Uterus (tissue), 3 donors: ENCODE measurements at regions not wholly inside any gene's neighbourhood (a gene's known extent, or its start where the extent isn't known, plus 50 kb on each side); places are given as distances from the start of the nearest gene placed in this dataset.

Experiments used
- DNase-seq, 2 donors: peaks; one replicate each; pipeline ENCODE4 v3.0.0-alpha.2; 2019 to 2020
- H3K27ac ChIP-seq, 2 donors: fragments of 200-600 bp; sonication (generic); 1 replicate in 1 of 2; 2 replicates in 1 of 2; pipeline ENCODE4 v1.5.1; 2016 to 2018
- H3K27me3 ChIP-seq, 2 donors: fragments of 200-600 bp; sonication (generic); one replicate each; pipeline ENCODE4 v1.5.1; 2018 to 2019; ENCODE audit warnings: control low read depth in 1 of 2
- H3K36me3 ChIP-seq, 2 donors: fragments of 200-600 bp; sonication (generic); one replicate each; pipeline ENCODE4 v1.5.1; 2019; ENCODE audit warnings: control low read depth in 1 of 2
- H3K4me1 ChIP-seq, 2 donors: fragments of 200-600 bp; sonication (generic); one replicate each; pipeline ENCODE4 v1.5.1; 2018 to 2019; ENCODE audit warnings: control low read depth in 1 of 2
- H3K4me3 ChIP-seq, 2 donors: fragments of 200-600 bp; sonication (generic); 1 replicate in 1 of 2; 2 replicates in 1 of 2; pipeline ENCODE4 v1.5.1; 2018 to 2019; ENCODE audit warnings: mild to moderate bottlenecking in 1 of 2
- H3K9me3 ChIP-seq, 2 donors: fragments of 200-600 bp; sonication (generic); one replicate each; pipeline ENCODE4 v1.5.1; 2019; ENCODE audit warnings: control low read depth in 1 of 2
- CTCF ChIP-seq, 4 experiments: fragments of 200-600 bp in 2 of 4; fragments of 450-650 bp in 2 of 4; sonication (generic) in 2 of 4; IDR thresholded peaks; one replicate each; pipeline ENCODE4 v1.5.1; 2016 to 2019; ENCODE audit warnings: antibody characterized with exemption in 4 of 4, mild to moderate bottlenecking in 2 of 4, moderate library complexity in 1 of 4
- POLR2A ChIP-seq, 2 donors: fragments of 450-650 bp; IDR thresholded peaks; one replicate each; pipeline ENCODE4 v1.6.1; 2016; ENCODE audit warnings: antibody characterized with exemption in 2 of 2, mild to moderate bottlenecking in 1 of 2, moderate library complexity in 1 of 2
- intact Hi-C: fragments of 100-400 bp; cut with DNase I; formaldehyde crosslinking; loops from one replicate; pipeline ENCODE4 v1.15.1; 2023; ENCODE audit warnings: low total_unique reads
- donor health status: DM: yes; HTN: yes; CAD: no.

GRCh38 chrX:36543499-36543898, 464.7 kb upstream of the FAM47C start:
- DNase-seq: no peak
- TF ChIP-seq POLR2A (IDR thresholded peaks at IDR 0.05): no peak
- no peak for TF ChIP-seq CTCF (IDR thresholded peaks at IDR 0.05)
- Histone ChIP-seq H3K9me3 (no peaks in the 10 kb centered on the region), H3K4me3 (no peak overlapping the region), H3K36me3 (no peaks in the 10 kb centered on the region), H3K4me1 (no peaks in the 10 kb centered on the region), H3K27ac (no peak overlapping the region), H3K27me3 (no peaks in the 10 kb centered on the region)
- intact Hi-C loops: no loop called here

- Histone ChIP-seq H3K27me3 (no peaks in the 10 kb centered on the region), H3K9me3 (no peaks in the 10 kb centered on the region), H3K4me3 (no peak overlapping the region), H3K4me1 (no peaks in the 10 kb centered on the region), H3K27ac (no peak overlapping the region), H3K36me3 (no peaks in the 10 kb centered on the region)
- TF ChIP-seq CTCF (IDR thresholded peaks at IDR 0.05) (no peak), POLR2A (IDR thresholded peaks at IDR 0.05) (no peak)
- DNase-seq: no peak
- intact Hi-C loops: no loop called here
Measured at GRCh38 chrX:36562986-36563385, 445.2 kb upstream of the FAM47C start.

- Histone ChIP-seq H3K36me3 (no peaks in the 10 kb centered on the region), H3K9me3 (no peaks in the 10 kb centered on the region), H3K4me1 (no peaks in the 10 kb centered on the region), H3K4me3 (no peak overlapping the region), H3K27me3 (peaks cover 0 to 4% of the 10 kb centered on the region in 2 donors), H3K27ac (no peak overlapping the region)
- no peak for DNase-seq
- TF ChIP-seq CTCF (IDR thresholded peaks at IDR 0.05) (no peak), POLR2A (IDR thresholded peaks at IDR 0.05) (no peak)
- intact Hi-C loops: no loop called here
Measured at GRCh38 chrX:36568946-36569345, 439.2 kb upstream of the FAM47C start.

GRCh38 chrX:36573720-36574119, 434.4 kb upstream of the FAM47C start:
- no peaks in the 10 kb centered on the region for H3K9me3 ChIP-seq
- no peak for DNase-seq
- H3K36me3 ChIP-seq: no peaks in the 10 kb centered on the region
- no peak overlapping the region for H3K27ac ChIP-seq
- peaks cover 0 to 4% of the 10 kb centered on the region in 2 donors for H3K27me3 ChIP-seq
- no peak overlapping the region for H3K4me3 ChIP-seq
- TF ChIP-seq CTCF (IDR thresholded peaks at IDR 0.05) (no peak), POLR2A (IDR thresholded peaks at IDR 0.05) (no peak)
- intact Hi-C loops: no loop called here
- H3K4me1 ChIP-seq: no peaks in the 10 kb centered on the region

- no peak for TF ChIP-seq POLR2A (IDR thresholded peaks at IDR 0.05)
- TF ChIP-seq CTCF (IDR thresholded peaks at IDR 0.05): no peak
- intact Hi-C loops: no loop called here
Measured at GRCh38 chrX:36575670-36576069, 432.5 kb upstream of the FAM47C start.

More at GRCh38 chrX:36575670-36576069, 432.5 kb upstream of the FAM47C start:
- H3K4me3 ChIP-seq: no peak overlapping the region
- H3K27ac ChIP-seq: no peak overlapping the region
- no peaks in the 10 kb centered on the region for H3K4me1 ChIP-seq
- H3K36me3 ChIP-seq: no peaks in the 10 kb centered on the region
- no peaks in the 10 kb centered on the region for H3K27me3 ChIP-seq
- no peak for DNase-seq
- no peaks in the 10 kb centered on the region for H3K9me3 ChIP-seq
